SU-DHL-6 (cell line): ENCODE measurements at regions not wholly inside any gene's neighbourhood (a gene's known extent, or its start where the extent isn't known, plus 50 kb on each side); places are given as distances from the start of the nearest gene placed in this dataset.

Experiments used
- H2AFZ ChIP-seq: fragments of 200-600 bp; sonication (generic); 2 replicates; pipeline ENCODE4 v1.6.1; 2014; ENCODE audit warnings: low read depth, mild to moderate bottlenecking, moderate library complexity, mixed read lengths, antibody characterized with exemption, low read length; ENCODE audit not compliant: severe bottlenecking
- H3F3A ChIP-seq: fragments of 200-600 bp; shearing (Covaris generic); 2 replicates; pipeline ENCODE4 v1.6.0; 2016; ENCODE audit warnings: antibody characterized with exemption, mild to moderate bottlenecking; ENCODE audit not compliant: insufficient read depth
- H3K27ac ChIP-seq: fragments of 200-600 bp; sonication (generic); 2 replicates; pipeline ENCODE4 v1.5.1; 2016; ENCODE audit warnings: low read depth, mild to moderate bottlenecking, low read length, moderate library complexity, mixed read lengths
- H3K27me3 ChIP-seq: fragments of 200-600 bp; sonication (generic), shearing (Covaris generic); 2 replicates; pipeline ENCODE4 v1.6.0; 2014; ENCODE audit warnings: mild to moderate bottlenecking, low read length
- H3K36me3 ChIP-seq: fragments of 200-600 bp; sonication (generic); 2 replicates; pipeline ENCODE4 v1.6.1; 2014; ENCODE audit warnings: mild to moderate bottlenecking, low read length, mixed read lengths
- H3K4me2 ChIP-seq: fragments of 300-600, 200-600 bp; shearing (Covaris generic), sonication (generic); 2 replicates; pipeline ENCODE4 v1.6.0; 2014; ENCODE audit warnings: low read length, low read depth, mild to moderate bottlenecking; ENCODE audit not compliant: poor library complexity, severe bottlenecking
- H3K4me3 ChIP-seq: fragments of 200-600 bp; sonication (generic); 2 replicates; pipeline ENCODE4 v1.5.1; 2014; ENCODE audit warnings: antibody characterized with exemption, low read length, mild to moderate bottlenecking, mixed read lengths; ENCODE audit not compliant: insufficient read depth, poor library complexity, severe bottlenecking
- H3K79me2 ChIP-seq: fragments of 200-600 bp; sonication (generic); 2 replicates; pipeline ENCODE4 v1.6.1; 2014; ENCODE audit warnings: mild to moderate bottlenecking, low read length, moderate library complexity; ENCODE audit not compliant: insufficient read depth
- H3K9ac ChIP-seq: fragments of 200-600 bp; sonication (generic); 2 replicates; pipeline ENCODE4 v1.7.0; 2014; ENCODE audit warnings: mild to moderate bottlenecking, low read length
- H3K9me2 ChIP-seq: fragments of 200-600 bp; sonication (generic); replicated peaks from 2 replicates; pipeline ENCODE4 v1.6.1; 2014; ENCODE audit warnings: low read length; ENCODE audit not compliant: insufficient read depth
- H3K9me3 ChIP-seq: fragments of 200-600 bp; sonication (generic); 2 replicates; pipeline ENCODE4 v1.6.1; 2014; ENCODE audit warnings: low read length, mixed read lengths; ENCODE audit not compliant: insufficient read depth
- H4K20me1 ChIP-seq: fragments of 200-600 bp; sonication (generic); 2 replicates; pipeline ENCODE4 v1.6.1; 2014; ENCODE audit warnings: low read depth, mild to moderate bottlenecking, antibody characterized with exemption, low read length, moderate library complexity, mixed read lengths
- CTCF ChIP-seq: fragments of 200-600 bp; sonication (generic); IDR thresholded peaks from one replicate; pipeline ENCODE4 v1.5.1; 2017; ENCODE audit warnings: antibody characterized with exemption, mild to moderate bottlenecking, low read length, moderate library complexity; ENCODE audit not compliant: insufficient read depth, poor library complexity, severe bottlenecking
- EZH2phosphoT487 ChIP-seq: fragments of 200-600 bp; sonication (generic), shearing (Covaris generic); conservative IDR thresholded peaks from 2 replicates; pipeline ENCODE4 v1.6.1; 2018; ENCODE audit warnings: mild to moderate bottlenecking, antibody characterized with exemption, low read length, moderate library complexity, mixed read lengths

GRCh38 chr6:92922216-92922806, 497.0 kb downstream of the EPHA7 start:
- no peaks in the 10 kb centered on the region for H3K79me2 ChIP-seq
- H4K20me1 ChIP-seq: no peaks in the 10 kb centered on the region
- no peaks in the 10 kb centered on the region for H3F3A ChIP-seq
- H3K27ac ChIP-seq: no peak overlapping the region
- TF ChIP-seq EZH2phosphoT487 (no peak), CTCF (no peak)
- H2AFZ ChIP-seq: no peak overlapping the region
- no peak overlapping the region for H3K4me3 ChIP-seq
- no peak overlapping the region for H3K4me2 ChIP-seq
- H3K36me3 ChIP-seq: no peaks in the 10 kb centered on the region
- H3K9me3 ChIP-seq: no peaks in the 10 kb centered on the region
- no peak overlapping the region for H3K9ac ChIP-seq
- no peaks in the 10 kb centered on the region for H3K27me3 ChIP-seq
- H3K9me2 ChIP-seq: no peaks in the 10 kb centered on the region

- H3K36me3 ChIP-seq: no peaks in the 10 kb centered on the region
- no peaks in the 10 kb centered on the region for H3K27me3 ChIP-seq
- no peak overlapping the region for H3K9ac ChIP-seq
- H3K4me3 ChIP-seq: no peak overlapping the region
- H3K9me2 ChIP-seq: no peaks in the 10 kb centered on the region
- H3K4me2 ChIP-seq: no peak overlapping the region
- H3K27ac ChIP-seq: no peak overlapping the region
- H3K79me2 ChIP-seq: no peaks in the 10 kb centered on the region
- TF ChIP-seq CTCF: no peak
- no peak for TF ChIP-seq EZH2phosphoT487
- no peaks in the 10 kb centered on the region for H3F3A ChIP-seq
- no peaks in the 10 kb centered on the region for H3K9me3 ChIP-seq
- no peaks in the 10 kb centered on the region for H4K20me1 ChIP-seq
- no peak overlapping the region for H2AFZ ChIP-seq
Observed at GRCh38 chr6:92915466-92915865, 503.9 kb downstream of the EPHA7 start.

- Histone ChIP-seq H3K79me2 (no peaks in the 10 kb centered on the region), H3K9me3 (no peaks in the 10 kb centered on the region), H3K9ac (no peak overlapping the region), H3K27me3 (no peaks in the 10 kb centered on the region), H3K4me2 (no peak overlapping the region), H3K27ac (no peak overlapping the region), H3F3A (no peaks in the 10 kb centered on the region), H4K20me1 (no peaks in the 10 kb centered on the region), H3K9me2 (no peaks in the 10 kb centered on the region), H3K36me3 (no peaks in the 10 kb centered on the region), H3K4me3 (no peak overlapping the region), H2AFZ (no peak overlapping the region)
- TF ChIP-seq EZH2phosphoT487: no peak
- no peak for TF ChIP-seq CTCF
Observed at GRCh38 chr6:92911301-92911700, 508.1 kb downstream of the EPHA7 start.
